GM23248 (cell line): ENCODE measurements at regions not wholly inside any gene's neighbourhood (a gene's known extent, or its start where the extent isn't known, plus 50 kb on each side); places are given as distances from the start of the nearest gene placed in this dataset.

Experiments used
- EZH2 ChIP-seq: fragments of 200-600 bp; sonication (generic); IDR thresholded peaks from 2 replicates; pipeline ENCODE4 v1.6.1; 2018; ENCODE audit warnings: antibody characterized with exemption, mild to moderate bottlenecking; ENCODE audit not compliant: insufficient read depth, poor library complexity, severe bottlenecking
- EZH2phosphoT487 ChIP-seq: fragments of 200-600 bp; sonication (generic); IDR thresholded peaks from 2 replicates; pipeline ENCODE4 v1.6.1; 2018; ENCODE audit warnings: antibody characterized with exemption, moderate library complexity, mild to moderate bottlenecking, low read depth; ENCODE audit not compliant: insufficient read depth

DNA sequence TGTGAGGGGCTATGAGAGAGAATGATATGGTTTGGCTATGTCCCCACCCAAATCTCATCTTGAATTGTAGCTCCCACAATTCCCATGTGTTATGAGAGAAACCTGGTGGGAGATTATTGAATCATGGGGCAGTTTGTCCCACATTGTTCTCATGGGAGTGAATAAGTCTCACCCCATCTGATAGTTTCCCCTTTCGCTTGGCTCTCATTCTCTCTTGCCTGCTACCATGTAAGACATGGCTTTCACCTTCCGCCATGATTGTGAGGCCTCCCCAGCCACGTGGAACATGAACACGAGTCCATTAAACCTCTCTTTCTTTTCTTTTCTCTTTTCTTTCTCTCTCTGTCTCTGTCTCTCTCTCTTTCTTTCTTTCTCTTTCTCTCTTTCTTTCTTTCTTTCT is 743.4 kb upstream of the CTNND2 start:
- TF ChIP-seq EZH2 (no peak), EZH2phosphoT487 (no peak)
